CMK (cell line): ENCODE measurements at regions not wholly inside any gene's neighbourhood (a gene's known extent, or its start where the extent isn't known, plus 50 kb on each side); places are given as distances from the start of the nearest gene placed in this dataset.
A peak's percentile ranks its signal among the peaks of the same experiment; 100 is the strongest.

Source experiments
- DNase-seq: peaks from one replicate; pipeline ENCODE4 v3.0.0-alpha.2; 2010; ENCODE audit warnings: low read depth

GRCh38 chr7:13139436-13139835, 452.0 kb downstream of the ARL4A start:
- no peak for DNase-seq

GRCh38 chr7:13144673-13145072, 457.2 kb downstream of the ARL4A start:
- DNase-seq, result no peak

GRCh38 chr7:13148548-13148947, 461.1 kb downstream of the ARL4A start:
- no peak for DNase-seq

GRCh38 chr7:13151978-13152377, 464.5 kb downstream of the ARL4A start:
- DNase-seq, result no peak

- no peak for DNase-seq
Measured at GRCh38 chr7:13152755-13153154, 465.3 kb downstream of the ARL4A start.

- no peak for DNase-seq
Measured at GRCh38 chr7:13153266-13153665, 465.8 kb downstream of the ARL4A start.

- DNase-seq, result no peak
Measured at GRCh38 chr7:13153742-13154141, 466.3 kb downstream of the ARL4A start.

GRCh38 chr7:13155188-13155587, 467.8 kb downstream of the ARL4A start:
- no peak for DNase-seq

- no peak for DNase-seq
Measured at GRCh38 chr7:13159003-13159402, 471.6 kb downstream of the ARL4A start.

- no peak for DNase-seq
Measured at GRCh38 chr7:13159467-13160184, 472.2 kb downstream of the ARL4A start.

GRCh38 chr7:13161125-13161524, 473.7 kb downstream of the ARL4A start:
- DNase-seq, result no peak

GRCh38 chr7:13165854-13166253, 478.4 kb downstream of the ARL4A start:
- DNase-seq, result peak; percentile 21

- no peak for DNase-seq
Measured at GRCh38 chr7:13166801-13167200, 479.4 kb downstream of the ARL4A start.

GRCh38 chr7:13169356-13169755, 481.9 kb downstream of the ARL4A start:
- no peak for DNase-seq

- no peak for DNase-seq
Measured at GRCh38 chr7:13174991-13175390, 487.6 kb downstream of the ARL4A start.

- no peak for DNase-seq
Measured at GRCh38 chr7:13179011-13179582, 491.7 kb downstream of the ARL4A start.

- DNase-seq, result no peak
Measured at GRCh38 chr7:13179775-13180523, 492.5 kb downstream of the ARL4A start.

- no peak for DNase-seq
Measured at GRCh38 chr7:13181216-13181615, 493.8 kb downstream of the ARL4A start.

- DNase-seq, result no peak
Measured at GRCh38 chr7:13185139-13185538, 497.7 kb downstream of the ARL4A start.

- DNase-seq, result no peak
Measured at GRCh38 chr7:13188236-13188805, 500.9 kb downstream of the ARL4A start.

GRCh38 chr7:13188922-13189321, 501.5 kb downstream of the ARL4A start:
- DNase-seq, result no peak

- no peak for DNase-seq
Measured at GRCh38 chr7:13189668-13190067, 502.2 kb downstream of the ARL4A start.

GRCh38 chr7:13197501-13197900, 510.1 kb downstream of the ARL4A start:
- no peak for DNase-seq
